ENCODE measurements at regions not wholly inside any gene's neighbourhood (a gene's known extent, or its start where the extent isn't known, plus 50 kb on each side); places are given as distances from the start of the nearest gene placed in this dataset.

DNA sequence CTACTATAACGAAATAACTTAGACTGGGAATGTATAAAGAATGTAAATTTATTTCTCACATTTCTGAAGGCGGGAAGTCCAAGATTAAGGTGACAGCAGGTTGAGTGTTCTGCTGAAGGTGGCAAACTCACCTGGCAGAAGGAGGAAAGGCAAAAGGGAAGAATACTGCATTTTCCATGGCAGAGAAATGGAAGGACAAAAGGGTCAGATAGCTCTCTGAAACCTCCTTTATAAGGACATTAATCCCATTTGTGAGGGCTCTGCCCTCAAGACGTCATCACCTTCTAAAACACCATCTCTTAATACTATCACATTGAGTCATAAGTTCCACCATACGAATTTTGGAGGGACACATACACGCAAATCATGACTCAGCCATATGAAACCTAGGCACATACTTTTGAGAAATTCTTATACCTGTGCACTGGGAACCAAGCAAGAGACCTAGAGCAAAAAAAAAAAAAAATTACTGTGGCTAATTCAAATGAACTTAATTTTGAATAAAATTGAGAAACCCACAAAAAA lies 1669.3 kb upstream of the FLRT2 start:
- no peak for TF ChIP-seq CTCF (IDR thresholded peaks at IDR 0.05)
- no peak for TF ChIP-seq EP300 (IDR thresholded peaks at IDR 0.05; ENCODE audit: low read depth)
- no peak for TF ChIP-seq POLR2AphosphoS5 (IDR thresholded peaks at IDR 0.05)
- TF ChIP-seq POLR2A (IDR thresholded peaks at IDR 0.05) = no peak

Data from transverse colon (tissue), 4 donors.